Neural cell (in vitro differentiated cells): ENCODE measurements at regions not wholly inside any gene's neighbourhood (a gene's known extent, or its start where the extent isn't known, plus 50 kb on each side); places are given as distances from the start of the nearest gene placed in this dataset.

Source experiments
- CTCF ChIP-seq: fragments of 450-650 bp; IDR thresholded peaks from 2 replicates; pipeline ENCODE4 v1.5.1; 2014; ENCODE audit warnings: antibody characterized with exemption, mild to moderate bottlenecking, moderate library complexity; ENCODE audit not compliant: poor library complexity, severe bottlenecking
- EP300 ChIP-seq: fragments of 450-650 bp; conservative IDR thresholded peaks from 2 replicates; pipeline ENCODE4 v1.6.1; 2014; ENCODE audit warnings: antibody characterized with exemption, mild to moderate bottlenecking, moderate library complexity; ENCODE audit not compliant: poor library complexity, severe bottlenecking
- EZH2 ChIP-seq: fragments of 200-600, 300-800 bp; shearing (Covaris generic), sonication (generic); IDR thresholded peaks from 2 replicates; pipeline ENCODE4 v1.6.1; 2014; ENCODE audit warnings: antibody characterized with exemption, low read length, borderline replicate concordance, mild to moderate bottlenecking; ENCODE audit not compliant: insufficient read depth, poor library complexity, severe bottlenecking
- MXI1 ChIP-seq: fragments of 450-650 bp; conservative IDR thresholded peaks from 2 replicates; pipeline ENCODE4 v1.6.1; 2014; ENCODE audit warnings: antibody characterized with exemption, mild to moderate bottlenecking; ENCODE audit not compliant: poor library complexity, severe bottlenecking
- POLR2AphosphoS5 ChIP-seq: IDR thresholded peaks from 2 replicates; pipeline ENCODE4 v1.6.1; 2012
- RAD21 ChIP-seq: fragments of 450-650 bp; conservative IDR thresholded peaks from 2 replicates; pipeline ENCODE4 v1.6.1; 2014; ENCODE audit warnings: antibody characterized with exemption, mild to moderate bottlenecking, moderate library complexity
- REST ChIP-seq: IDR thresholded peaks from 2 replicates; pipeline ENCODE4 v1.6.1; 2012; ENCODE audit warnings: borderline replicate concordance

GRCh38 chr13:19268331-19268730 lies 86.7 kb upstream of the TUBA3C start:
- TF ChIP-seq CTCF (no peak), REST (no peak), EZH2 (no peak), RAD21 (no peak), EP300 (no peak), MXI1 (no peak), POLR2AphosphoS5 (no peak)
